ENCODE measurements at regions not wholly inside any gene's neighbourhood (a gene's known extent, or its start where the extent isn't known, plus 50 kb on each side); places are given as distances from the start of the nearest gene placed in this dataset.

GRCh38 chr10:132476146-132477065 lies 61.2 kb upstream of the INPP5A start:
- TF ChIP-seq CTCF (conservative IDR thresholded peaks at IDR 0.05; ENCODE audit: low read length) (no peak), EZH2phosphoT487 (IDR thresholded peaks at IDR 0.05; ENCODE audit: borderline replicate concordance) (no peak)
